HUDEP-2 (cell line): ENCODE measurements at regions not wholly inside any gene's neighbourhood (a gene's known extent, or its start where the extent isn't known, plus 50 kb on each side); places are given as distances from the start of the nearest gene placed in this dataset.
"Not testable (repeated sequence)": the region's sequence is repeated elsewhere in the genome, so short reads cannot be mapped to it uniquely, and the experiment has no call there.

Source experiments
- DNase-seq, 76 experiments: peaks; one replicate each; lab custom pipeline; 2025; ENCODE audit not compliant: unreplicated experiment in 76 of 76; lab: John Stamatoyannopoulos, UW

DNA sequence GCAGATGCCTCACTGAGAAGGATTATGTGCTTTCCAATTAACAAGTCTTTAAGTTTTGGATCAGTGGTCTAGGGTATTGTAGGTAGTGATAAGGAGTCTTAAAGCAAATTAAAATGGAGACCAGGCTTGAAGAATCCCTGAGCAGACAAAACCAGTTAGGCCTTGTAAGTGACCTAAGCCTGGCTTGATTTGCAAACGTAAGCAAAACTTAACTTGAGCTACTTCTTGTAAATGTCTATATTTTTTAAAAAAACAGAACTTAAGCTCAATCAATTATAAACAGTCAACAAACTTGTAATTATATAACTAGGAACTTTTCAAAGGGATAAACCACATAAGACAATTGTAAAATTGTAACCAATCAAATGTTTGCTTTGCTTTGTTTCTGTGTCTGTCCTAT, 72.7 kb upstream of the NALF2 start:
- DNase-seq: no peak

DNA sequence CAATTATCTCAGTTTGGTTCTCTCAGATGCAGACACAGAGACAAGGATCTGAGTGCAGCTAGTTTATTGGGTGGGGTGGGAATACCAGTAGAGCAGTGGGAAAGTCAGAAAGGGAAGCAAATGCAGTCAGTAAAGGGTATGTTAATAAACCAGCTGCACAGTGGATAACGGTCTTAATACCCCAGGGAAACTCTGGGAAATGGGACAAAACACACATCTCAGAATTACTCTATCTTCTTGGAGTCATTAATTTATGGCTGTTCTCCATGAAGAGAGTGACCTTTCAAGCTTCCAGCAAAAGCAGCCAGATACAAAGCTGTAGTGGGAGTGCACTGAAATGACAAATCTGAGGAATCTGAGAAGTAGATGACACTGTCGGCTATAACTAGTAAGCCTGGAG, 73.3 kb upstream of the NALF2 start:
- no peak for DNase-seq

DNA sequence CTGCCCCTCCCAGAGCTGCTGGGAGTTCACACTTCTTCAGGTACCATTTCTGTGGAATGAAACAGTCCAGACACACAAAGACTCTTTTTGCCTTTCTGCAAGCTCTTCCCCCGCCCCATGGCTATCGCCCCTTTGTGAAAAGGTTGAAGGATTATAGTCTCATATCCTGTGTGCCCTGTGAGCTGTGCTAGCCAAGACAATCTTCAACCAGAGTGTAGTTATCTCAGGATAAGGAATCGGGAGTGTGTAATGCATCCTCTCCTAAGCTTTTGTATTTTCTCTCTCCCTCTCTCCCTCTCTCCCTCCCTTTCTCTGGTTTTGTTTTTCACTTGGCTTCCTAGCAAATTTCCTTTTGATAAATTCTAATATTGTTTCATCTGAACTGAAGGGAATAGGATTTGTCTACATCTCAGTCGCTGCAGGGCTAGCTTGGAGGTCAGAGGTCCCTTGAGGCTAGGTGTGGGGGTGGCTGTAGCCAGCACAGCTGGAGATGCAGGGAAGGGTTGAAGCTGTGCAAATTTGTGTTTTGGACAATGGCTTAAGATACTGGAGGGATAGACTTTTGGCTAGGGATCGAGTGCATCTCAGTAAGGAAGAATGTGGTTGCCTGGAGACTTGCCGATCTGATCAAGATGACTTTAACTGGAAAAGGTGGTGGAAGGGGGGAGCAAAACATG, 74.6 kb upstream of the NALF2 start:
- no peak for DNase-seq

DNA sequence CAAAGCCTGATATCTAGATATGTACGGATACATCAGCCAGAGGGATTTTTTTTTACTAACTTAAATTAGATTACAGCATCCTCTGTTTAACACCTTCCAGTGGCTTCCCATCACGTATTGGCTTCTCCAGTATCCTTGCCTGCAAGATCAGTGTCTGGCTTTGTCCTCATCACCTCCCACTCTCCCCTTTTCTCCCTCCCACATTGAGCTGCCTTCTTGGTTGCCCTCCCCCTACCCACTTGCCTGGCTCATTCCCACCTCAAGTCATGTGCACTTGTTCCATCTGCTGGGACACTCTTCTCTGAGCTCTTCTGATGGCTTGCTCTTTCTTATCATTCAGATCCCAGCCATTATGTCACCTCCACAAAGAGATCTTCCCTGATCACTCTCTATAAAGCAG, 75.9 kb upstream of the NALF2 start:
- DNase-seq: no peak

DNA sequence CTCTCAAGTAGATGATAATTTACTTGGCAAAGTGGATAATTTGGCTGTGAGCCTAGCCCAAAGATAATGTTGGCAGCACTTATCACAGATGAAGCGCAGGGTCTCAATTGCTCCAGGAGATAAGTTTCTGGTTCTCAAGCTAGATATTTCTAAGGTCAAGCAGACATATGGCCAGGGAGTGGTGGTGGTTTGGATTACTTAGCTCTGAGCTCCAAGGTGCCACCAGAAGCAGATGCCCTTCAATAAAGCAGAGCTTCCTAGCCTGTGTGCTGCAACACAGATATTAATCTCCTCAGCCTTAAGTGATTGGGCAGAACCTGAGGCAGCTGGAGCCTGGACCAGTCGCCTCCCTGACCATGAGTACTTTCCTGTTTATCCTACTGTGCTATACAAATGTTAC, 79.2 kb upstream of the NALF2 start:
- DNase-seq: peak in 1 of 76 experiments; percentile 1

DNA sequence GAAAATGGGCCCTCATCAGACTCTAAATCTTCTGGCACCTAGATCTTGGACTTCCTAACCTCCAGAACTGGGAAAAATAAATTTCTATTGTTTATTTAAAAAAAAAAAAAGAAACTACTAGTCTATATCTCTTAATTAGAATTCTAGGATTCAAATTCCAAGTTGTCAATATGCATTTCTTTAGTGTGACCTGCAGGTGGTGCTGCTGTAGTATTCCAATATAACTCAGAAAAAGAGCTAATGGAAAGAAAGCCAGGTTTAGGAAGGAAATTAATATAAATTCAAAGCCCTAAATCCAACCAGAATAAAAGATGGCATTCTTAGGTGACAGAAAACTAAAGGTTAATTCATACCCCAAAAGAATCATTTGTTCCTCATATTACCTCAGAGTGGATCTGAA, 80.0 kb upstream of the NALF2 start:
- DNase-seq: peak in 1 of 76 experiments; percentile 0

DNA sequence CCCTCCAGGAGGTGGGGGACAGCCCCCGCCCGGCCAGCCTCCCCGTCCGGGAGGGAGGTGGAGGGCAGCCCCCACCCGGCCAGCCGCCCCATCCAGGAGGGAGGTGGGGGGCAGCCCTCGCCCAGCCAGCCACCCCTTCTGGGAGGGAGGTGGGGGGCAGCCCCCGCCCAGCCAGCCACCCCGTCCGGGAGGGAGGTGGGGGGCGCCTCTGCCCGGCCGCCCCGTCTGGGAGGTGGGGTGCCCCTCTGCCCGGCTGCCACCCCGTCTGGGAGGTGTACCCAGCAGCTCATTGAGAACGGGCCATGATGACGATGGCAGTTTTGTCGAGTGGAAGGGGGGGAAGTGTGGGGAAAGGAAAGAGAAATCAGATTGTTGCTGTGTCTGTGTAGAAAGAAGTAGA, 81.9 kb upstream of the NALF2 start:
- not testable (repeated sequence) for DNase-seq

DNA sequence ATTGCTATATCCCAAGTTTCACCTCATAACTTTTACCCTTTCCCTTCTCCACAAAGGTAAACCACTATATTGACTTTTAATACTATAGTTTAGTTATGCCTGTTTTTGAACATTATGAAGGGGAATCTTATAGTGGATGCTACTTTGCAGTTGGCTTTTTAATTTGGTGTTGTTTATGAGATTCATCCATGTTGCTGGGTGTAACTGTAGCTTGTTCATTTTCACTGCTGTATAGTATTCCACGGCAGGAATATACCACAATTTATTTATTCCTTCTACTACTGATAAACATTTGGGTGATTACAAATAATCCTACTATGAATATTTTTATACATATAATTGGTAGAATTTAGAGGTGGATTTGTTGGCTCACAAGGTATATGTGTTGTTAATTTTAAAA, 88.4 kb upstream of the NALF2 start:
- DNase-seq: no peak

DNA sequence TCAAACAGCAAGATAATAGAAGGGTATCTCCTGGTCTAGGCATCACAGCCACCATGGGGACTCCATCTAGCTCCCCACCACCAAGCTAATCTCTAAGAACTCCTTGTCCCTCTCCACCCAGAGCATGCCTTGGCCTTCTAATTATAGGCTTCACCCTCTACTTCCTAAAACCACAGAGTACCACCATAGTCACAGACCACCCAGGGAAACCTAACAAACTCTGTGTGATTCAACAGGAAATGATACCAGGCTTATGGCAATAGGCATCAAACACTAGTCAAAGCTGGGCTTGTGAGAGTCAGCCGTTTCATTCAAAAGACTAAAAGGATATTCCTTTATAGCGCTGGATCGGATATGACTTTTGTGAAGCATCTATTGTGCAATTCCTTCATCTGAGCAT, 91.5 kb upstream of the NALF2 start:
- DNase-seq: no peak

DNA sequence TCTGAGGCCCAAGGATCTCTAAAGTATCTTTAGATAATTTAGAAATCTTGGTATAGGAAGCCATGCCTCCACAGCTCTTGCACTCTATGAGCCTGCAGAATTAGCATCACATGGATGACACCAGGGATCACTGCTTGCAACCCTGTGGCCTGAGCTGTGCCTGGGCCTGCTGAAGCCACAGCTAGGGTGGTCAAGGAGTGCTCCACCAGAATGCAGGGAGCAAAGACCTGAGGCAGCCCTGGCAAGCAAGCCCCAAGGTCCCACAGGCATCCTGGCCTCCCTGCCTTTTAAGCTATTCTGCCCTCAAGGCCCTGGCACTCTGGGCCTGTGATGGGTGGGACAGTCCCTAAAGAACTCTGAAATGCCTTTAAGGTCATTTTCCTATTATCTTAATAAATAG, 105.2 kb upstream of the NALF2 start:
- DNase-seq: no peak

DNA sequence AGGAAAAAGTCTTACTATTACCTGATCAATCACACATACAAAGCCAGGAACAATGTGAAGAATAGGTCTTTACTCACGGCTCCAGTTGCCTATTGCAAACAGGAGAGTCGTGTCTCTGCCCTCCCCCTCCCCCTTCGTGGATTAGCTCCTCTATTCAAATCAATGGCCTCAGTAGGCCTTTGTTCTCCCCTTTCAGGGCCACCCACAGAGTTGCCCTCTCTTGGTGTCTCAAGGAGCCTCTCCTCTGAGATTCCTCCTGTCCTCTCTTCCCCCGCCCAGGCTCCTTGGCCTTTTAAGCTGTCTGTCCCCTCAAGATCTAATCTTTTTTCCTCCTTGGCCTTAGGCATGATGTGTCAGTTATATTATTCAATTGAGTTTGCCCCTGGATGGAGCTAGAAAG, 107.2 kb upstream of the NALF2 start:
- DNase-seq: no peak

DNA sequence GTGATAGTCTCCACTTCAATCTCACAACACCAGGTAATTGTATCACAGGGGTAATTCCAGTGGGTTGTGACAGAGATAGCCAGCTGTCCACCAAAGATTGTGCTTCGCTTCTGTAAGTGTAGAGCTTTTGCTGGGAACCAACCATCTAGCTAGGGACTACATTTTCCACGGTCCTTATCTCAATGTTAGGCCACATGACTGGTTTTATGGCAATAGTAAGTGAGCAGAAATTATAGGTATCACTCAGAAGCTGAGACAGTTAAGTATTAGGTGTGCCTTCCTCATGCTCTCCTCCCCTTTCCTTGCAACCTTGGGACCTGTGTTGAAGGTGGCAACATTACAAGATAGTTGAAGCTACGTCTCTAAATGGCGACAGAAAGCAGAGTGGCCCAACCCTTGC, 108.8 kb upstream of the NALF2 start:
- no peak for DNase-seq

DNA sequence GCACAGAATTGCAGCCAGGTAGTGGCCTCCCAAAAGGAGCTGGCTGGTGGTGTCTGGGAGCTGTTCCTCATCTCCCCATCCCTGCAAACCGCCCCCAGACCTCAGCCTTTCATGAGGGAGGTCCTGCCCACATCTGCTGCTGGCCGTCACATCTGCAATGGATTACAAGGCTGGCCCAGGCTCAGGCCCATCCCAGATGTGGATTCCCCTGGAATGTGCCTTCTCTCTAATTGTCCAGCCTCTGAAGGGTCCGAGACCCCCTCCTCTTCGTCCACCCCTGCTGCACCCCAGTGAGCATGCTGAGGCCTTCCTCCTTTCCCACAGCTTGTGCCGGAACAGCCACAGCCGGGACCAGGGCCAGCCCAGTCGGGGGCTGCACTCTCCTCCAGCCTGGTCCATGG, 115.0 kb upstream of the NALF2 start:
- DNase-seq: no peak

DNA sequence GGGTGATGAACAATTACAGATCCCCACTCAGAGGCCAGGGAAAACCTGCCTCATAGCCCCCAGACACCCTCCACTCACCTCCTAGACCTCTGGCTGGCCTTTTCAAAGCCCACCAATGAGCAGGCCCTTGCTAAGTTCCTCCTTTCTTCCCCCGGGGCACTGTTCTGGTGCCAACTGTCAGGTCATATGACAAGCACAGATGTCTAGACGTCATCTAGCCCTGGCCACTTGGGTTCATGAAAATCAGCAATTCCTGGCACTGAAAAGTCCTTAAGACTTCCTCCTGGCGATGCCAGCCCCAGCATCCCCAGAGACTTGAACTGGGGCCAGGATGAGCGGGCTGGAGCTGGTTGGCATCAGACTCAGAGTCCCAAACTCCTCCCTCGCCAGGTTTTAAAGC, 115.6 kb upstream of the NALF2 start:
- DNase-seq: no peak

DNA sequence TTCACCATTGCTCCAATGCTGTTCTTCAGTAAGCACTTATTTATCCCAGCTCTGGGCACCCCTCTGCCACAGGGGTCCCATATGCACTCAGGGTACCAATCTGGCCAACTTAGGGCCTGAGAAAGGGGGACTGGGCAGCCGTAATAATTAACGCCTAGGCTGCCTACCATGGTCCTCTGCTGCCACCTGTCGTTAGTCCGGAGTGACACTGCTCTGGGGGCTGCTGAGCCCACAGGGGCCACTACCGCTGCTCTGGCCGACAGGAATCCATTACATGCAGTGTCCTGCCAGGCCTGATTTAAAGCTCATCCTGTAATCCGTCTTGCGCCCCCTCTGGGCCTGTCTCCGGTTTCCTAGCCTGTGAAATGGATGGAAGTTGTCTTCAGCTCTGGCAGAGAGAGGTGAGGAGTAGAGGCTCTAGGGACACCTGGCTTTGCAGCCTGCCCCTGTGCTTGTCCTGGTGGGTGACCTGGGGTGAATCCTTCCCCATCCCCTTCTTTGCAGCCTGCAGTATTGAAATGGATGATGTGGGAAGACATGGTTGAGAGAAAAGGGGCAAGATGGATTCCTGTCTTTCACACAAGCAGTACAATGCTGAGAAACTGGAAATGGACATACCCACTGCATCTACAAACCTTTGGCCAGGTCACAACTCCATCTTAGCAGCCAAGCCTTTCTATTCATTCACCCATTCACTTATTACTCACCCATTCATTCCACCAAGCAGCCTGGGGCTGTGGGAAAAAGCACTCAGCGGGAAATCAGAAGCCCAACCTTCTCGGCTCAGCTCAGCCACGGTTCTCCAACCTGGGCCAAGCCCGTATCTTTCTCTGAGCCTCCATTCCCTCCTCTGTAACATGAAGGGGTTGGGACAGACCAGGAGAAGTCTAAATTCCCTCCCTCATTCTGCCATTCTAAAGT, 116.3 kb upstream of the NALF2 start:
- peak in 27 of 76 experiments; percentile 0 to 25 (median 1) for DNase-seq

DNA sequence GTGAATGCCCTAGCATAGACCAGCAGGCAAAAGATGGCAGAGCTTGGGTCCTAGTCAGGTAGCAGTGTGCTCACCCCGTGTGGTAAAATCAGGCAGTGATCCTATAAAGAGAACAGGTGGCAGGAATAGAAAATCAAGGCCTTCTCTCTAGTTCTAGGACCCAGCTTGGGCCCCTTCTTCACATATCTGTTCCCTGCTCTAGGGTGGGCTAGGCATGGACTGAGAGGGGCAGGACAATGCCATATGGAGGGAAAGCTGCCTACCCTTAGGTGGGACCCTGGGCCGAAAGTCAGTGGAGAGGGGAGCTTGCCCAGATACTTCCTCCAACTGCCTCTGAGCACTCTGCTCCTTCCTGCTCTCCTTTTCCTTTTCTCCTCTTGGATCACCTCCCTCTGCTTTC, 117.4 kb upstream of the NALF2 start:
- DNase-seq: no peak

DNA sequence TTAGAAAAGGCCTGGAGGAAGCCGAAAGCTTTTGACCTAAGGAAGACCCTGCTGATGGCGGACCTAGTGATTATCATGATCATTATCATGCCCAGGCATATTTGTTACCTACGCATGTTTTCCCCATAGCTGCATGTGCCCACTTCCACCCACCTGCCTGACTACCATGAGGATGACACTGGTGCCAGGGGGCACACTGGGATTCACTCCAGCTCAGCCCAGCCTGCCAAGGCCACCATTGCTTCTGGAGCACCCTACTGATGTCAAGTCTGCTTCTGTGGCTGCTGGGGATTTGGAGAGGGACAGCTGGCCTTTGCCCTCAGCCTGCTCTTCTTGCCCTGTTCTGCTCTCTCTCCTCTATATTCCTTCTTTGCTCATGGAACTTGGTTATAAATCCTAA, 124.7 kb upstream of the NALF2 start:
- DNase-seq: no peak

DNA sequence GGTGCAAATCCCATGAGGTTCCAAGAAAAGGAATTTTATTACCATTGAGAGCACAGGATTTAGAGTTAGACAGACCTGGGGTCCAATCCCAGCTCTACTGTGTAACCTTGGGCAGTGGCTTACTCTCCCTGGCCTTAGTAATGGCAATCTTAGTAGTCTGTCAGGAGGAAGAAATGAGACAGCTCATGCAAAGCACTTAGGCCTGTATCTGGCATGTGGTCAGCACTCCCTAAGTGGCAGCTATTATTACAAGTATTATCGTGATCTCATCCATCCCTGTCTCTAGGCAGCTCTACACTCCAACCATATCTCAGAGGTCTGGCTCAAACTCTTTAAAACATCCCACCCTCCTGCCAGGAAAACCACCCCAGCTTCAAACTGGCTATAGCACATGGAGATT, 129.6 kb upstream of the NALF2 start:
- no peak for DNase-seq

DNA sequence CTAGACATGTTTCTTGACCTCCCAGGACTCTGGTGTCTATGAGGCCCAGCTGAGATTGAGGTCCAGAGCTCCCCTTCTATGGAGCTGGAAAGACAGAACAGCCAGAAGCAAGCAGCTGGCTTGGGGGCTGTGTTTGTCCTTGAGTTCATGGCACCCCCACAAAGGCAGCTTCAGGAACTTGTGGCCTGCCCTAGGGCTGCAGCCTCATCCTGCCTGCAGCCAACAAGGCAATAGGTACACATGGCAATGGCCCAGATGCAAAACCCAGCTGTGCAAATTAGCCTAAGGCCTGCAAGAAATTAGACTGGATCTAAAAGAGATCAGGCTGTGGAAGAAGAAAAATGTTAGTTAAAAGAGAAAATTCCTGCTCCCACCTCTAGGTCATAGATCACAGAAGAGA, 131.7 kb upstream of the NALF2 start:
- DNase-seq: no peak

DNA sequence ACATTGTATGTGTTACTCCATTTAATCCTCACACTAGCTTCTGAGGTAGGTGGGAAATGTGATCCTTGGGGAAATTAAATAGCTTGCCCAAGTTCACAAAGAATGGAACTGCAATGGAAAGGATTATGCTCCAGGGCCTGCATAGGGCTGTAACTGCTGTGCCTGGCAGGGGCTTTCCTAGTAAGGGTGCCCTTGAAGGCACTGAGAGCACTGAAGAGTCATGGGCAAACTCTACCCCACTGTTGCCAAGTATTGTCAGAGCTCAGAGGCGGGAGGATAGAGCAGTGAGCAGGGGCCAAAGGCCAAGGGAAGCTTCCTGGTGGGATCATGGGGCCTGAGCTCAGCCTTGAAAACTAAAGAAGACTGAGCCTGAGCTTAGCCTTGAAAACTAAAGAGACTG, 133.0 kb upstream of the NALF2 start:
- DNase-seq: no peak

DNA sequence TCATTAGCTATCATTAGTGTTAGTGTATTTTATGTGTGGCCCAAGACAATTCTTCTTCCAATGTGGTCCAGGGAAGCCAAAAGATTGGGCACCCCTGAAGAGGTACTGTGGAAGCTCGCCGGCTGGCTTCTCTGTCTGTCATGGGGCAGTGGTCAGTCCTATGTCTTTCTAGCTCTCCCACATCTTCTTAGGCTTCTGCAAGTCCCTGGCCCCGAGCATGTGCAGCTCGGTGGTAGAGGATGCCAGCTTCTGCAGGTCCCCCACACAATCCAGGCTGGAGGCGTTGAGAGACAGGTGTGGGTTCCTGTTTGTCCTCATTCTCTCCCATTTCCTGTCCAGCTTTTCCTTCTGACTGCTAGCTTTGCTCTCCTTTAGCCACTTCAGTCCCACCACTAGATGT, 134.1 kb upstream of the NALF2 start:
- no peak for DNase-seq

DNA sequence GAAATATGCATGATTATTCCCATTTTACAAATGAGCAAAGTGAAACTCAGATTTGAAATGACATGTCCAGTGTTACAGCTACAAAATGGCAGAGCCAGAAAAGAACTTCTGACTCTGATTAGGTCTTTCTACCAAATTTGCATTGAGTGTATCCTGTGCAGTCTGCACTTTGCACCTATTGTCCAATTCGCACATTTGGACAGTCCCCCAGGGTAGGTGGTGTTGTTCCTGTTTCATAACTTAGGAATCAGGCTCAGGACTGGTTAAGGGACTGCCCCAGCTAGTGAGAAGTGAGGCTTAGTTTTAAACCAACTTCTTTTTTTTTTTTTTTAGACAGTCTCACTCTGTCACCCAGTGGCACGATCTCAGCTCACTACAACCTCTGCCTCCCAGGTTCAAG, 137.9 kb upstream of the NALF2 start:
- no peak for DNase-seq
